ENCODE measurements at regions not wholly inside any gene's neighbourhood (a gene's known extent, or its start where the extent isn't known, plus 50 kb on each side); places are given as distances from the start of the nearest gene placed in this dataset.

- TF ChIP-seq, protein P1, sequence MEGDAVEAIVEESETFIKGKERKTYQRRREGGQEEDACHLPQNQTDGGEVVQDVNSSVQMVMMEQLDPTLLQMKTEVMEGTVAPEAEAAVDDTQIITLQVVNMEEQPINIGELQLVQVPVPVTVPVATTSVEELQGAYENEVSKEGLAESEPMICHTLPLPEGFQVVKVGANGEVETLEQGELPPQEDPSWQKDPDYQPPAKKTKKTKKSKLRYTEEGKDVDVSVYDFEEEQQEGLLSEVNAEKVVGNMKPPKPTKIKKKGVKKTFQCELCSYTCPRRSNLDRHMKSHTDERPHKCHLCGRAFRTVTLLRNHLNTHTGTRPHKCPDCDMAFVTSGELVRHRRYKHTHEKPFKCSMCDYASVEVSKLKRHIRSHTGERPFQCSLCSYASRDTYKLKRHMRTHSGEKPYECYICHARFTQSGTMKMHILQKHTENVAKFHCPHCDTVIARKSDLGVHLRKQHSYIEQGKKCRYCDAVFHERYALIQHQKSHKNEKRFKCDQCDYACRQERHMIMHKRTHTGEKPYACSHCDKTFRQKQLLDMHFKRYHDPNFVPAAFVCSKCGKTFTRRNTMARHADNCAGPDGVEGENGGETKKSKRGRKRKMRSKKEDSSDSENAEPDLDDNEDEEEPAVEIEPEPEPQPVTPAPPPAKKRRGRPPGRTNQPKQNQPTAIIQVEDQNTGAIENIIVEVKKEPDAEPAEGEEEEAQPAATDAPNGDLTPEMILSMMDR (IDR thresholded peaks at IDR 0.05 in 4 of 5, conservative IDR thresholded peaks at IDR 0.05 in 1 of 5): no peak
- TF ChIP-seq POLR2A (IDR thresholded peaks at IDR 0.05): no peak
Observed at GRCh38 chrX:114372937-114373336, 210.9 kb upstream of the HTR2C start.

Data from gastrocnemius medialis (tissue), 4 donors.